Fibroblast of lung (primary cell): ENCODE measurements at regions not wholly inside any gene's neighbourhood (a gene's known extent, or its start where the extent isn't known, plus 50 kb on each side); places are given as distances from the start of the nearest gene placed in this dataset.

Experiments
- DNase-seq, 2 donors: peaks; one replicate each; pipeline versions ENCODE4 v3.0.0 to v3.0.0-alpha.2; 2010; ENCODE audit warnings: low read depth in 2 of 2
- H2AFZ ChIP-seq: 2 replicates; pipeline ENCODE4 v1.5.1; 2012; ENCODE audit warnings: low read length, control low read depth, inconsistent platforms
- H3K27ac ChIP-seq: 2 replicates; pipeline ENCODE4 v1.5.1; 2011; ENCODE audit warnings: low read length, control low read depth; ENCODE audit not compliant: insufficient read depth
- H3K27me3 ChIP-seq: 2 replicates; pipeline ENCODE4 v1.5.1; 2011; ENCODE audit warnings: mild to moderate bottlenecking, low read length; ENCODE audit not compliant: control insufficient read depth, insufficient read depth
- H3K36me3 ChIP-seq: 2 replicates; pipeline ENCODE4 v1.5.1; 2011; ENCODE audit warnings: low read length; ENCODE audit not compliant: control insufficient read depth, insufficient read depth
- H3K4me1 ChIP-seq: 2 replicates; pipeline ENCODE4 v1.5.1; 2011; ENCODE audit warnings: low read length; ENCODE audit not compliant: control insufficient read depth, insufficient read depth; ENCODE audit errors: extremely low read depth
- H3K4me2 ChIP-seq: 2 replicates; pipeline ENCODE4 v1.5.1; 2011; ENCODE audit warnings: low read length, control low read depth; ENCODE audit not compliant: insufficient read depth; ENCODE audit errors: extremely low read depth
- H3K4me3 ChIP-seq, 4 experiments: fragments of 200-600 bp in 1 of 4; sonication (generic) in 1 of 4; replicated peaks in 1 of 4; 2 replicates each; pipeline ENCODE4 v1.5.1; 2011 to 2016; ENCODE audit warnings: low read length in 4 of 4, low read depth in 3 of 4, mild to moderate bottlenecking in 3 of 4, control low read depth in 2 of 4, inconsistent platforms in 1 of 4, mixed read lengths in 1 of 4; ENCODE audit not compliant: insufficient read depth in 1 of 4; ENCODE audit errors: control extremely low read depth in 1 of 4
- H3K79me2 ChIP-seq: 2 replicates; pipeline ENCODE4 v1.5.1; 2012; ENCODE audit warnings: mild to moderate bottlenecking, low read length, inconsistent platforms; ENCODE audit not compliant: control insufficient read depth, insufficient read depth
- H3K9ac ChIP-seq: 2 replicates; pipeline ENCODE4 v1.5.1; 2011; ENCODE audit warnings: mild to moderate bottlenecking, low read length, control low read depth; ENCODE audit not compliant: insufficient read depth
- H3K9me3 ChIP-seq: 2 replicates; pipeline ENCODE4 v1.5.1; 2012; ENCODE audit warnings: low read depth, low read length; ENCODE audit not compliant: control insufficient read depth, insufficient read depth
- H4K20me1 ChIP-seq: 2 replicates; pipeline ENCODE4 v1.5.1; 2011; ENCODE audit warnings: low read length; ENCODE audit not compliant: control insufficient read depth, insufficient read depth; ENCODE audit errors: extremely low read depth
- EZH2 ChIP-seq: IDR thresholded peaks from 2 replicates; pipeline ENCODE4 v1.5.1; 2012; ENCODE audit warnings: low read length, control low read depth, mild to moderate bottlenecking; ENCODE audit errors: missing control alignments
- TF ChIP-seq, protein P1 (sequence below), 2 donors: IDR thresholded peaks in 1 of 2; conservative IDR thresholded peaks in 1 of 2; 1 replicate in 1 of 2; 2 replicates in 1 of 2; pipeline ENCODE4 v1.5.1; 2011 to 2012; ENCODE audit warnings: low read length in 2 of 2, control low read depth in 1 of 2, inconsistent platforms in 1 of 2, low read depth in 1 of 2, mild to moderate bottlenecking in 1 of 2

- H3K4me1 ChIP-seq = no peaks in the 10 kb centered on the region
- H3K9me3 ChIP-seq = no peaks in the 10 kb centered on the region
- H4K20me1 ChIP-seq = no peaks in the 10 kb centered on the region
- H3K9ac ChIP-seq = no peak overlapping the region
- TF ChIP-seq, protein P1, sequence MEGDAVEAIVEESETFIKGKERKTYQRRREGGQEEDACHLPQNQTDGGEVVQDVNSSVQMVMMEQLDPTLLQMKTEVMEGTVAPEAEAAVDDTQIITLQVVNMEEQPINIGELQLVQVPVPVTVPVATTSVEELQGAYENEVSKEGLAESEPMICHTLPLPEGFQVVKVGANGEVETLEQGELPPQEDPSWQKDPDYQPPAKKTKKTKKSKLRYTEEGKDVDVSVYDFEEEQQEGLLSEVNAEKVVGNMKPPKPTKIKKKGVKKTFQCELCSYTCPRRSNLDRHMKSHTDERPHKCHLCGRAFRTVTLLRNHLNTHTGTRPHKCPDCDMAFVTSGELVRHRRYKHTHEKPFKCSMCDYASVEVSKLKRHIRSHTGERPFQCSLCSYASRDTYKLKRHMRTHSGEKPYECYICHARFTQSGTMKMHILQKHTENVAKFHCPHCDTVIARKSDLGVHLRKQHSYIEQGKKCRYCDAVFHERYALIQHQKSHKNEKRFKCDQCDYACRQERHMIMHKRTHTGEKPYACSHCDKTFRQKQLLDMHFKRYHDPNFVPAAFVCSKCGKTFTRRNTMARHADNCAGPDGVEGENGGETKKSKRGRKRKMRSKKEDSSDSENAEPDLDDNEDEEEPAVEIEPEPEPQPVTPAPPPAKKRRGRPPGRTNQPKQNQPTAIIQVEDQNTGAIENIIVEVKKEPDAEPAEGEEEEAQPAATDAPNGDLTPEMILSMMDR (conservative IDR thresholded peaks at IDR 0.05 in 1 of 2, IDR thresholded peaks at IDR 0.05 in 1 of 2; ENCODE audit: low read depth in 1 of 2, low read length in 2 of 2) = no peak
- TF ChIP-seq EZH2 = no peak
- H3K79me2 ChIP-seq = no peaks in the 10 kb centered on the region
- no peak for DNase-seq
- H2AFZ ChIP-seq = no peak overlapping the region
- no peaks in the 10 kb centered on the region for H3K36me3 ChIP-seq
- H3K4me2 ChIP-seq = no peak overlapping the region
- no peak overlapping the region for H3K27ac ChIP-seq
- H3K4me3 ChIP-seq = no peak overlapping the region
- H3K27me3 ChIP-seq = no peaks in the 10 kb centered on the region
Observed at GRCh38 chr9:99531313-99531712, 290.4 kb upstream of the NR4A3 start.

DNA sequence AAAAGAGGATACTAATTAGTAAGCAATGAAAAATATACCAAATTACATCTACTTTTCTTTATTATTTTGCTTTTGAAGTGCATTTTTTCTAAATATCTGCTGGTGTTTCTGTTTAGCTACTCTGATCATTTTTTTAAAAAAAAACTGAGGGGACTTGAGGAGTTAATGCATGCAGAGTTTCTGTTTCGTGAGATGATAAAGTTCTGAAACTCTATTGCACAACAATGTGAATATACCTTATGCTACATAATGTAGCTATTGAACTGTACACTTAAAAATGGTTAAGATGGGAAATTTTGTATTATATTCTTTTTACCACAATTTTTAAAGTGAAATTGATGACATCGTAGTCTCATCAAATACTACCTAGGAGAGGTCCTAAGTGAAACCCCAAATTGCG is 288.3 kb upstream of the NR4A3 start:
- no peak overlapping the region for H3K9ac ChIP-seq
- no peaks in the 10 kb centered on the region for H3K79me2 ChIP-seq
- no peak overlapping the region for H2AFZ ChIP-seq
- H4K20me1 ChIP-seq = no peaks in the 10 kb centered on the region
- no peak for DNase-seq
- no peaks in the 10 kb centered on the region for H3K4me1 ChIP-seq
- H3K9me3 ChIP-seq = no peaks in the 10 kb centered on the region
- no peak overlapping the region for H3K27ac ChIP-seq
- no peak overlapping the region for H3K4me3 ChIP-seq
- H3K4me2 ChIP-seq = no peak overlapping the region
- no peaks in the 10 kb centered on the region for H3K36me3 ChIP-seq
- no peaks in the 10 kb centered on the region for H3K27me3 ChIP-seq
- TF ChIP-seq, protein P1 (conservative IDR thresholded peaks at IDR 0.05 in 1 of 2, IDR thresholded peaks at IDR 0.05 in 1 of 2; ENCODE audit: low read depth in 1 of 2, low read length in 2 of 2) = no peak
- TF ChIP-seq EZH2 = no peak

DNA sequence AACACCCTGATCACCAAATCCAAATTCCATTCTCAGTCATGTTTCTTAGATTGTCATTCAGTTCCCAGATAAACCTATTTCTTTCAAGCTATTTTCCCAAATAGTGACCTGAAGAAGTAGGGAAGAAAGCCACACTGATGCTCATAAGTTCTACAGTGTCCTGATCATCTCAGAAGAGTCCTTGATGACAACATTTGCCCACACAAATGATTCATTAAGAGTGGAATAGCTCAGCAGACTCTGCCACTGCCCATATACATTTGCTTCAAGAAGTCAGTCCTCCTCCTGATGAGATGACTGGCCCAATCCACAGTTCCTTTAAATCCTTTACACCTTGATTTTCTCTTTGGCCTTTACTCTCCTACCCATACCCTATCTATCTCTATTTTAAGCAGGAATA is 283.7 kb upstream of the NR4A3 start:
- H4K20me1 ChIP-seq = no peaks in the 10 kb centered on the region
- H3K4me2 ChIP-seq = no peak overlapping the region
- H3K9me3 ChIP-seq = no peaks in the 10 kb centered on the region
- H2AFZ ChIP-seq = no peak overlapping the region
- no peaks in the 10 kb centered on the region for H3K79me2 ChIP-seq
- no peaks in the 10 kb centered on the region for H3K36me3 ChIP-seq
- H3K27ac ChIP-seq = no peak overlapping the region
- no peak overlapping the region for H3K4me3 ChIP-seq
- DNase-seq = no peak
- TF ChIP-seq EZH2 = no peak
- no peaks in the 10 kb centered on the region for H3K4me1 ChIP-seq
- no peak overlapping the region for H3K9ac ChIP-seq
- no peaks in the 10 kb centered on the region for H3K27me3 ChIP-seq

DNA sequence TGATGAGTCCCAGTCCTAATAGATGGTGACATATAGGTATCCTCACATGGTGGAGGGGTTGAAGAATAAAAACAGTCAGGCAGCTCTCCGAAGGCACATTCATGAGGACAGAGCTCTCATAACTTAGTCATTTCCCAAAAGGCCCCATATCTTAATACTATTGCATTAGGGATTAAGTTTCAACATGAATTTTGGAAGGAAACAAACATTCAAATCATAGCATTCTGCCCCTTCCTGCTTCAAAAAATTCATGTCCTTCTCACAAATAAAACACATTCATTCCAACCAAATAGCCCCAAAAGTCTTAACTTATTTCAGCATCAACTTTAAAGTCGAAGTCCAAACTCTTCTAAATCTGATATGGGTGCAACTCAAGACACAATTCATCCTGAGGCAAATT is 277.2 kb upstream of the NR4A3 start:
- H3K4me2 ChIP-seq = no peak overlapping the region
- no peak overlapping the region for H3K9ac ChIP-seq
- H3K9me3 ChIP-seq = no peaks in the 10 kb centered on the region
- no peak for DNase-seq
- H3K79me2 ChIP-seq = no peaks in the 10 kb centered on the region
- TF ChIP-seq, protein P1 (conservative IDR thresholded peaks at IDR 0.05 in 1 of 2, IDR thresholded peaks at IDR 0.05 in 1 of 2; ENCODE audit: low read depth in 1 of 2, low read length in 2 of 2) = no peak
- TF ChIP-seq EZH2 = no peak
- no peaks in the 10 kb centered on the region for H4K20me1 ChIP-seq
- H3K4me1 ChIP-seq = no peaks in the 10 kb centered on the region
- H3K36me3 ChIP-seq = no peaks in the 10 kb centered on the region
- H3K27me3 ChIP-seq = no peaks in the 10 kb centered on the region
- H2AFZ ChIP-seq = no peak overlapping the region
- H3K4me3 ChIP-seq = no peak overlapping the region
- H3K27ac ChIP-seq = no peak overlapping the region
